ENCODE measurements at regions not wholly inside any gene's neighbourhood (a gene's known extent, or its start where the extent isn't known, plus 50 kb on each side); places are given as distances from the start of the nearest gene placed in this dataset.
"Not testable (repeated sequence)": the region's sequence is repeated elsewhere in the genome, so short reads cannot be mapped to it uniquely, and the experiment has no call there.

GRCh38 chr7:32762206-32762924 is 129.2 kb downstream of the KBTBD2 start:
- DNase-seq: not testable (repeated sequence)

GRCh38 chr7:32761451-32762205 is 129.9 kb downstream of the KBTBD2 start:
- DNase-seq: no peak

- not testable (repeated sequence) for DNase-seq
Observed at GRCh38 chr7:32760755-32761154, 130.8 kb downstream of the KBTBD2 start.

GRCh38 chr7:32759859-32760258 is 131.7 kb downstream of the KBTBD2 start:
- DNase-seq: not testable (repeated sequence)

DNA sequence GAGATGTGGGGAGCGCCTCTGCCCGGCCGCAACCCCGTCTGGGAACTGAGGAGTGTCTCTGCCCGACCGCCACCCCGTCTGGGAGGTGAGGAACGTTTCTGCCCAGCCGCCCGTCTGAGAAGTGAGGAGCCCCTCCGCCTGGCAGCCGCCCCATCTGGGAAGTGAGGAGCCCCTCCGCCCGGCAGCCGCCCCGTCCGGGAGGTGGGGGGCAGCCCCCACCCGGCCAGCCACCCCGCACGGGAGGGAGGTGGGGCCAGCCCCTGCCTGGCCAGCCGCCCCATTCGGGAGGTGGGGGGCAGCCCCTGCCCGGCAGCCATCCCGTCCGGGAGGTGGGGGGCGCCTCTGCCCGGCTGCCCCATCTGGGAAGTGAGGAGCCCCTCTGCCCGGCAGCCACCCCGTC is 137.7 kb downstream of the KBTBD2 start:
- not testable (repeated sequence) for DNase-seq

- DNase-seq: not testable (repeated sequence)
Observed at GRCh38 chr7:32748337-32748736, 143.2 kb downstream of the KBTBD2 start.

- not testable (repeated sequence) for DNase-seq
Observed at GRCh38 chr7:32747443-32748148, 144.0 kb downstream of the KBTBD2 start.

DNA sequence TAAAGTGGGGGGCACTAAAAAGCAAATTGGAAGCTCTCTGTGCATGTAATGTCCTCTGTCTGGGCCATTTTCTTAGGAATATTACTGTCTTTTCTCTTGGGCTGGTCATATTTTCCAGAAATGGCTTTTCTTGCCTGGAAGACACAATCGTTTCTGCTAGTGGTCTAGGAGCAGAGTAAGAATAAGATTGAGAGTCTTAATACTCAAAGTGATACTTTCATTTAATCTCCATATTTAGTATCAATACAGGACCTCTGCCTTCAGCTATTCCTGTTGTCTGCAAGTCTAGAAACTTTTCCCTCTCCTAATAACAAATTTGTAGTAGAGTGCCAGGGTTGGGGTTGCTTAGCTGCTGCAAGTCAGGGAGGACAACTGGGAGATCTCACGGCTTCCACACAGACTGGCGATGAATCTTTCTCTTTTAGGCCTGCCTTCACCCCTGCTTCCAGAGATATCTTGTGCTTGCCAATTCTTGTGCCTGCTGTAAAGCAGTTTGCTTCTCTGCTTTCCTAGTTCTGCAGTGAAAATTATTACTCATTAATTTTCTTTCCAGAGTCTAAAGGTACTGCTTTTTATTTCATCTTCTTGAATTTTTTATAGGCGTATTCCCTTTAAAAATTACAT is 149.6 kb downstream of the KBTBD2 start:
- not testable (repeated sequence) for DNase-seq

GRCh38 chr7:32739749-32740148 is 151.8 kb downstream of the KBTBD2 start:
- DNase-seq: not testable (repeated sequence)

GRCh38 chr7:32738390-32738789 is 153.2 kb downstream of the KBTBD2 start:
- not testable (repeated sequence) for DNase-seq

DNA sequence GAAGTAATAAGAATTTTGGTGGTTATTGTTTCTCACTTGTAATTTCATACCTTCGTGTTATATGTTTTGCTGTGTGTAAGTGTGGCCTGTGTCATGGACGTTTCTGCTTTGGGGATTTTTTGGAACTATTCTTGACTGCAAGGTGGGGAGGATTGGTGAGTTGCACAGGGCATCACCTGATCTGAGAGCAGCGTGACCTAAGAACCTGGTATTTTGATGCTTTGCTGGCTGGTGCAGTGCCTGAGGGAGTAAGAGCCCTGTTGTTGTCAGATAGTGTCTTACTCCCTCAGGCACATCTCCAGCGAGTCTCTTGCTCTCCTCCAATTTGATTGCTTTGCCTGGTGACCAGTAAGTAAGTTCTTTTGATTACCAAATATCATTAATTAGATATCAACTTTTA is 158.8 kb downstream of the KBTBD2 start:
- not testable (repeated sequence) for DNase-seq

DNA sequence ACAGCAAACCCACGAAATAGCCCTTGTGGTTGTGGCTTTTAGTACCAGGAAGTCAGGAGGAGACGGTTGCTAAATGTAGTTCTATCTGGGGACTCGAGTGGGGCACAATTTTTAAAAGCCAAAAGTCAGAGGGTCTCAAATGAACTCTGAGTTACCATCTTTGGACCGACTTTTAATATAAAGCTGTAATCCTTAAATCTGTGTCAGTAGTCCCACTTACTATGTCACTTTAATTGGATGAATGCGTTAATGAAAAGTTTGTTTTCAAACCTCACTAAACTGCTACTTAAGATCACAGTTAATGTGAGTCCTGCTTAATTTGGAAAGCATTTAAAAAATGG is 162.3 kb downstream of the KBTBD2 start:
- not testable (repeated sequence) for DNase-seq

DNA sequence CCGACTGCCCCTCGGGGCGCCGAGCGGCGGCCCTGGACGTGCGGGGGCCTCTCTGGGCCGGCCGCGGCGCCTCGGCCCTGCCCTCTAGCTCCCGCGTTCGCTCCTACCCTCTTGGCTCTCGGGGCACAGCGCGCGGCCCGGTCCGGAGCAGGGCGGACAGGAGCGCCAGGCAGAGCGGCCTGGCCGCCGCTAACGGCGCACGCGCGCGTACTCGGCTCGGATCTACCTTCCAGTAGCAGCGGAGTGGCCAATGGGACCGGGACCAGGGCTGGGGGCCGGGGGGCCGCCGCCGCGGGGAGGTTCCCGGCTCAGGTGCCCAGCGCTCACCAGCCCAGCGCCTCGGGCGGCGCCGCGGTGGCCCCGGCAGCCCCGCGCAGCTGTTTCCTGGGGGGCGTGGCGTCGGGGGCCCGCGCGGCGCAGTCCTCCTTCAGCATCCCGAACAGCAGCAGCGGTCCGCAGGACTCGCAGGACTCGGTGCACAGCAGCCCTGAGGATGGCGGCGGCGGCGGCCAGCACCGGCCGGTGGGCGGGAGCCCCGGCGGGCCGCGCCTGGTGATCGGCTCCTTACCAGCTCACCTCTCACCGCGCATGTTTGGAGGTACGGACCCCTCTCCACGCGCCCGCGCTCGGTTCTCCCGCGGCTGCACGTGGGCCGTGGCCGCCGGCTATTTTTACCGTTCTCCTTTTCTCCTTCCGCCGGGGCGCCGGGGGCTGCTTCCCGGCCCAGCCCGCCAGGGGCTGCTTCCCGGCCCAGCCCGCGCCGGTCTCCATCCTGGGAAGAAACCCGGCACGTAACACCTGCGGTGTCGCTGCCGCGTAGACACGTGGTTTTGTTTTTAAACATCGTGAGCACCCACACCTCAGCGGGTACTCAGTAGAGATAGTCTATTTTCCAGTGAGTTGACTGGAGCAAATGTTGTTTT is 162.9 kb downstream of the KBTBD2 start:
- DNase-seq: peak; percentile 44

- peak; percentile 7 for DNase-seq
Observed at GRCh38 chr7:32727483-32728411, 163.8 kb downstream of the KBTBD2 start.

GRCh38 chr7:32722837-32723236 is 168.7 kb downstream of the KBTBD2 start:
- not testable (repeated sequence) for DNase-seq

GRCh38 chr7:32694182-32694581 is 197.4 kb downstream of the KBTBD2 start:
- DNase-seq: no peak

- not testable (repeated sequence) for DNase-seq
Observed at GRCh38 chr7:32691965-32692815, 196.9 kb downstream of the AVL9 start.

GRCh38 chr7:32688092-32688491 is 192.8 kb downstream of the AVL9 start:
- DNase-seq: not testable (repeated sequence)

DNA sequence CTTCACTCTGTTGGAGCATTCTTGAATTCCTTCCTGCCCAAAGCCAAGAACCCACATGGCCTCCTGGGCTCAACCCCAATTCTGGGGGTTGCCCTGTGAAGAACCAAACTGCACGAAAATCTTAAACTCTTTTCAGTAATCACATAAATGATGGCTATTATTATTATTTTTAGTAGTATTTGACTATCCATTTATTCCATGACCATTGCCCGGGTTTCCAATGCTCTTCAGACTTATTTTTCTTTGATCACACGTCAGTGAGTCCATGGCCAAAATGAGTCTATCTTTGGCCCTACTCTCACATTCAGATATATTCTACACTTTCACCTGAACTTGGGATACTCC is 185.9 kb downstream of the AVL9 start:
- DNase-seq: no peak

Data from NCI-H510A (cell line).